ENCODE measurements at regions not wholly inside any gene's neighbourhood (a gene's known extent, or its start where the extent isn't known, plus 50 kb on each side); places are given as distances from the start of the nearest gene placed in this dataset.

- peak; percentile 66 for DNase-seq (ENCODE audit: low read depth)
- no peak for TF ChIP-seq CTCF (IDR thresholded peaks at IDR 0.05; ENCODE audit: control insufficient read depth, extremely low read depth, insufficient read depth)
- H3K4me3 ChIP-seq (ENCODE audit: low read depth, low read length), result no peak overlapping the region
Measured at GRCh38 chr13:74633734-74634133, 499.5 kb upstream of the KLF12 start.

GRCh38 chr13:74629985-74630384 is 495.8 kb upstream of the KLF12 start:
- no peak for DNase-seq (ENCODE audit: low read depth)

GRCh38 chr13:74625541-74625940 is 491.3 kb upstream of the KLF12 start:
- H3K4me3 ChIP-seq (ENCODE audit: low read depth, low read length), result no peak overlapping the region
- DNase-seq (ENCODE audit: low read depth), result no peak
- TF ChIP-seq CTCF (IDR thresholded peaks at IDR 0.05; ENCODE audit: control insufficient read depth, extremely low read depth, insufficient read depth), result no peak

More at GRCh38 chr13:74629985-74630384, 495.8 kb upstream of the KLF12 start:
- H3K4me3 ChIP-seq (ENCODE audit: low read depth, low read length), result no peak overlapping the region
- no peak for TF ChIP-seq CTCF (IDR thresholded peaks at IDR 0.05; ENCODE audit: control insufficient read depth, extremely low read depth, insufficient read depth)

GRCh38 chr13:74623761-74624160 is 489.6 kb upstream of the KLF12 start:
- DNase-seq (ENCODE audit: low read depth), result no peak
- no peak overlapping the region for H3K4me3 ChIP-seq (ENCODE audit: low read depth, low read length)
- no peak for TF ChIP-seq CTCF (IDR thresholded peaks at IDR 0.05; ENCODE audit: control insufficient read depth, extremely low read depth, insufficient read depth)

- TF ChIP-seq CTCF (IDR thresholded peaks at IDR 0.05; ENCODE audit: control insufficient read depth, extremely low read depth, insufficient read depth), result no peak
- no peak for DNase-seq (ENCODE audit: low read depth)
- H3K4me3 ChIP-seq (ENCODE audit: low read depth, low read length), result no peak overlapping the region
Measured at GRCh38 chr13:74622284-74622683, 488.1 kb upstream of the KLF12 start.

- H3K4me3 ChIP-seq (ENCODE audit: low read depth, low read length), result no peak overlapping the region
- no peak for DNase-seq (ENCODE audit: low read depth)
- no peak for TF ChIP-seq CTCF (IDR thresholded peaks at IDR 0.05; ENCODE audit: control insufficient read depth, extremely low read depth, insufficient read depth)
Measured at GRCh38 chr13:74620711-74621110, 486.5 kb upstream of the KLF12 start.

- no peak for DNase-seq (ENCODE audit: low read depth)
- TF ChIP-seq CTCF (IDR thresholded peaks at IDR 0.05; ENCODE audit: control insufficient read depth, extremely low read depth, insufficient read depth), result no peak
- H3K4me3 ChIP-seq (ENCODE audit: low read depth, low read length), result no peak overlapping the region
Measured at GRCh38 chr13:74620308-74620707, 486.1 kb upstream of the KLF12 start.

Data from LNCaP clone FGC (cell line).